Loucy (cell line): ENCODE measurements at regions not wholly inside any gene's neighbourhood (a gene's known extent, or its start where the extent isn't known, plus 50 kb on each side); places are given as distances from the start of the nearest gene placed in this dataset.

Experiments used
- H2AFZ ChIP-seq: fragments of 200-600 bp; sonication (generic); 2 replicates; pipeline ENCODE4 v1.6.0; 2016; ENCODE audit warnings: antibody characterized with exemption, mild to moderate bottlenecking, low read length, moderate library complexity
- H3F3A ChIP-seq: fragments of 200-600 bp; 2 replicates; pipeline ENCODE4 v1.6.0; 2016; ENCODE audit warnings: antibody characterized with exemption, low read depth, mild to moderate bottlenecking
- H3K27me3 ChIP-seq: fragments of 200-600 bp; sonication (generic); 2 replicates; pipeline ENCODE4 v1.6.1; 2014; ENCODE audit warnings: low read length, mild to moderate bottlenecking; ENCODE audit not compliant: insufficient read depth, poor library complexity, severe bottlenecking
- H3K36me3 ChIP-seq: fragments of 200-600 bp; sonication (generic); 2 replicates; pipeline ENCODE4 v1.6.1; 2016; ENCODE audit warnings: low read length; ENCODE audit not compliant: insufficient read depth
- H3K4me1 ChIP-seq: fragments of 200-600 bp; sonication (generic); 2 replicates; pipeline ENCODE4 v1.5.1; 2014; ENCODE audit warnings: low read length, mild to moderate bottlenecking; ENCODE audit not compliant: insufficient read depth, poor library complexity, severe bottlenecking
- H3K4me2 ChIP-seq: fragments of 200-600 bp; sonication (generic); 2 replicates; pipeline ENCODE4 v1.6.0; 2014; ENCODE audit warnings: antibody characterized with exemption, low read length, low read depth, mild to moderate bottlenecking; ENCODE audit not compliant: poor library complexity, severe bottlenecking
- H3K4me3 ChIP-seq: fragments of 200-600 bp; sonication (generic); 2 replicates; pipeline ENCODE4 v1.5.1; 2014; ENCODE audit warnings: low read length, mild to moderate bottlenecking, mixed read lengths; ENCODE audit not compliant: poor library complexity, severe bottlenecking
- H3K79me2 ChIP-seq: fragments of 200-600 bp; sonication (generic); 2 replicates; pipeline ENCODE4 v1.6.1; 2014; ENCODE audit warnings: low read length; ENCODE audit not compliant: insufficient read depth
- H3K9ac ChIP-seq: fragments of 200-600 bp; sonication (generic); 2 replicates; pipeline ENCODE4 v1.6.0; 2014; ENCODE audit warnings: mild to moderate bottlenecking, low read depth, low read length, moderate library complexity; ENCODE audit not compliant: poor library complexity, severe bottlenecking
- H3K9me2 ChIP-seq: fragments of 200-600 bp; sonication (generic); replicated peaks from 2 replicates; pipeline ENCODE4 v1.6.1; 2016; ENCODE audit warnings: low read depth, low read length, mixed read lengths
- H3K9me3 ChIP-seq: fragments of 200-600 bp; sonication (generic); 2 replicates; pipeline ENCODE4 v1.6.1; 2014; ENCODE audit warnings: mild to moderate bottlenecking, antibody characterized with exemption, low read length, low read depth; ENCODE audit not compliant: insufficient read depth
- H4K20me1 ChIP-seq: fragments of 200-600 bp; sonication (generic); 2 replicates; pipeline ENCODE4 v1.6.0; 2014; ENCODE audit warnings: antibody characterized with exemption, low read length, mild to moderate bottlenecking; ENCODE audit not compliant: insufficient read depth, poor library complexity, severe bottlenecking
- EZH2phosphoT487 ChIP-seq: fragments of 200-600 bp; IDR thresholded peaks from 2 replicates; pipeline ENCODE4 v1.6.1; 2018; ENCODE audit warnings: antibody characterized with exemption, mild to moderate bottlenecking, moderate library complexity, borderline replicate concordance
- TF ChIP-seq, protein P1 (sequence below): fragments of 200-600 bp; sonication (generic); conservative IDR thresholded peaks from 2 replicates; pipeline ENCODE4 v1.5.1; 2014; ENCODE audit warnings: mild to moderate bottlenecking, antibody characterized with exemption, low read length

DNA sequence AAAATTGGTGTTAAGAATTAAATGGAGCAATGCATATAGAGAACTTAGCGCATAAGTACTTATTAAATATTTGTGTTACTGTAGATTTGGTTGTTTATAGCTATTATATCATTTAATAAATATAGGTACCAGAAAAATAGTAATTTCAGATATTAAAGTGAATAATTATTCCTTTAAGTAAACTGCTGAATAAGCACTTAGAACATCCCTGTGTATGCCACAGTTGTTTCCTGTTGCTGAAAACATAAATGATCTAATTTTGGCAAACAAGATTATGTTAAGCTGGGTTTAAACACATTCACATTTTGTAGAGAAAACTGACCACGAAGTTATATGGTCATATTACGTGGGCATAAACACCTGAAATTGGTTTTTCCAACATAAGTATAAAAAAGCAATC, 388.0 kb upstream of the ZNF804A start:
- Histone ChIP-seq H3K4me1 (no peaks in the 10 kb centered on the region), H3K9ac (no peak overlapping the region), H2AFZ (no peak overlapping the region), H3K9me2 (no peaks in the 10 kb centered on the region), H3K36me3 (no peaks in the 10 kb centered on the region), H3K9me3 (no peaks in the 10 kb centered on the region), H3K4me3 (no peak overlapping the region), H3K27me3 (no peaks in the 10 kb centered on the region), H3F3A (no peaks in the 10 kb centered on the region), H4K20me1 (no peaks in the 10 kb centered on the region), H3K79me2 (no peaks in the 10 kb centered on the region), H3K4me2 (no peak overlapping the region)
- TF ChIP-seq, protein P1, sequence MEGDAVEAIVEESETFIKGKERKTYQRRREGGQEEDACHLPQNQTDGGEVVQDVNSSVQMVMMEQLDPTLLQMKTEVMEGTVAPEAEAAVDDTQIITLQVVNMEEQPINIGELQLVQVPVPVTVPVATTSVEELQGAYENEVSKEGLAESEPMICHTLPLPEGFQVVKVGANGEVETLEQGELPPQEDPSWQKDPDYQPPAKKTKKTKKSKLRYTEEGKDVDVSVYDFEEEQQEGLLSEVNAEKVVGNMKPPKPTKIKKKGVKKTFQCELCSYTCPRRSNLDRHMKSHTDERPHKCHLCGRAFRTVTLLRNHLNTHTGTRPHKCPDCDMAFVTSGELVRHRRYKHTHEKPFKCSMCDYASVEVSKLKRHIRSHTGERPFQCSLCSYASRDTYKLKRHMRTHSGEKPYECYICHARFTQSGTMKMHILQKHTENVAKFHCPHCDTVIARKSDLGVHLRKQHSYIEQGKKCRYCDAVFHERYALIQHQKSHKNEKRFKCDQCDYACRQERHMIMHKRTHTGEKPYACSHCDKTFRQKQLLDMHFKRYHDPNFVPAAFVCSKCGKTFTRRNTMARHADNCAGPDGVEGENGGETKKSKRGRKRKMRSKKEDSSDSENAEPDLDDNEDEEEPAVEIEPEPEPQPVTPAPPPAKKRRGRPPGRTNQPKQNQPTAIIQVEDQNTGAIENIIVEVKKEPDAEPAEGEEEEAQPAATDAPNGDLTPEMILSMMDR = no peak
- no peak for TF ChIP-seq EZH2phosphoT487

DNA sequence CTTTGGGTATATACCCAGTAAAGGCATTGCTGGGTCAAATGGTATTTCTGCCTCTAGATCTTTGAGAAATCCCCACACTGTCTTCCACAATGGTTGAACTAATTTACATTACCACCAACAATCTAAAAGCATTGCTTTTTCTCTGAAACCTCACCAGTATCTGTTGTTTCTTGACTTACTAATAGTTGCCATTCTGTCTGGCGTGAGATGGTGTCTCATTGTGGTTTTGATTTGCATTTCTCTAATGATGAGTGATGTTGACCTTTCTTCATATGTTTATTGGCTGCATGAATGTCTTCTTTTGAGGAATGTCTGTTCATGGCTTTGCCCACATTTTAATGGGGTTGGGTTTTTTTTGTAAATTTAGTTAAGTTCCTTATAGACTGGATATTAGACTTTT, 382.6 kb upstream of the ZNF804A start:
- Histone ChIP-seq H4K20me1 (no peaks in the 10 kb centered on the region), H3K27me3 (no peaks in the 10 kb centered on the region), H3K9me2 (no peaks in the 10 kb centered on the region), H3K4me2 (no peak overlapping the region), H3F3A (no peaks in the 10 kb centered on the region), H3K4me3 (no peak overlapping the region), H3K4me1 (no peaks in the 10 kb centered on the region), H3K36me3 (no peaks in the 10 kb centered on the region), H3K9ac (no peak overlapping the region), H3K79me2 (no peaks in the 10 kb centered on the region), H2AFZ (no peak overlapping the region), H3K9me3 (no peaks in the 10 kb centered on the region)
- TF ChIP-seq EZH2phosphoT487 = no peak
- TF ChIP-seq, protein P1 = no peak

DNA sequence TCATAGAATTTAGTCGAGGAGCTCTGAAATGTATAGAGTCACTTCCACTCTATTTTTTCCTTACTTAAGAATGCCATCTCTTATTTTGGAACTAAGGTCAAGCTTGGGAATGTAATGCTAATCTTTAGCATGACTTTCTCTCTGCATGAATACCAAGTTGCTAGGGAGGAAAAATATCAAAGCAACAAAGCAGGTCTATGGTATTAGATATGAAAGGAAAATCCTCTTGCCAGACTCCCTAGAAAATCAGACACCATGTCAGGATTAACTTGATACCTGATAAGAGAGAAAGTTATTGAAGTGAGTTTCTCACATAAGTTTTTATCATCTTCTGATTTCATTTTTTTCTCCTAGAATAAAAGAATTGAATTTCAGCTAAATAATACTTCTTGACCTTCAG, 341.7 kb upstream of the ZNF804A start:
- Histone ChIP-seq H3K27me3 (no peaks in the 10 kb centered on the region), H3K9me3 (no peaks in the 10 kb centered on the region), H4K20me1 (no peaks in the 10 kb centered on the region), H3F3A (no peaks in the 10 kb centered on the region), H3K9ac (no peak overlapping the region), H3K4me2 (no peak overlapping the region), H3K4me3 (no peak overlapping the region), H3K36me3 (no peaks in the 10 kb centered on the region), H3K79me2 (no peaks in the 10 kb centered on the region), H2AFZ (no peak overlapping the region), H3K4me1 (no peaks in the 10 kb centered on the region), H3K9me2 (no peaks in the 10 kb centered on the region)
- TF ChIP-seq, protein P1 = no peak
- TF ChIP-seq EZH2phosphoT487 = no peak
